ENCODE measurements at regions not wholly inside any gene's neighbourhood (a gene's known extent, or its start where the extent isn't known, plus 50 kb on each side); places are given as distances from the start of the nearest gene placed in this dataset.

- DNase-seq: no peak
Measured at GRCh38 chr11:119979701-119980100, 158.2 kb downstream of the TRIM29 start.

GRCh38 chr11:119978696-119979095 is 159.2 kb downstream of the TRIM29 start:
- DNase-seq: no peak

- DNase-seq: no peak
Measured at GRCh38 chr11:119977881-119978280, 160.0 kb downstream of the TRIM29 start.

GRCh38 chr11:119977561-119977860 is 160.4 kb downstream of the TRIM29 start:
- DNase-seq: no peak

- no peak for DNase-seq
Measured at GRCh38 chr11:119976805-119977560, 160.9 kb downstream of the TRIM29 start.

GRCh38 chr11:119975561-119976152 is 162.3 kb downstream of the TRIM29 start:
- peak; percentile 31 for DNase-seq

- no peak for DNase-seq
Measured at GRCh38 chr11:119974467-119974866, 163.4 kb downstream of the TRIM29 start.

GRCh38 chr11:119974051-119974450 is 163.9 kb downstream of the TRIM29 start:
- no peak for DNase-seq

GRCh38 chr11:119972281-119972680 is 165.6 kb downstream of the TRIM29 start:
- DNase-seq: no peak

GRCh38 chr11:119970555-119971304 is 167.2 kb downstream of the TRIM29 start:
- no peak for DNase-seq

- no peak for DNase-seq
Measured at GRCh38 chr11:119964136-119965025, 173.5 kb downstream of the TRIM29 start.

GRCh38 chr11:119957951-119958350 is 180.0 kb downstream of the TRIM29 start:
- DNase-seq: no peak

- DNase-seq: no peak
Measured at GRCh38 chr11:119952441-119952840, 185.5 kb downstream of the TRIM29 start.

- no peak for DNase-seq
Measured at GRCh38 chr11:119943298-119943655, 194.6 kb downstream of the TRIM29 start.

GRCh38 chr11:119942583-119943297 is 195.2 kb downstream of the TRIM29 start:
- DNase-seq: no peak

- DNase-seq: no peak
Measured at GRCh38 chr11:119941636-119942411, 196.1 kb downstream of the TRIM29 start.

- no peak for DNase-seq
Measured at GRCh38 chr11:119941171-119941570, 196.7 kb downstream of the TRIM29 start.

GRCh38 chr11:119940401-119940976 is 197.4 kb downstream of the TRIM29 start:
- DNase-seq: no peak

GRCh38 chr11:119937412-119937811 is 200.5 kb downstream of the TRIM29 start:
- no peak for DNase-seq

- no peak for DNase-seq
Measured at GRCh38 chr11:119936426-119936825, 201.5 kb downstream of the TRIM29 start.

GRCh38 chr11:119935349-119935925 is 202.5 kb downstream of the TRIM29 start:
- DNase-seq: no peak

Data from NCI-H774 (cell line).